MM.1S (cell line): ENCODE measurements at regions not wholly inside any gene's neighbourhood (a gene's known extent, or its start where the extent isn't known, plus 50 kb on each side); places are given as distances from the start of the nearest gene placed in this dataset.

Experiments used
- DNase-seq: peaks from one replicate; pipeline ENCODE4 v3.0.0-alpha.2; 2015
- H2AFZ ChIP-seq: fragments of 300-600 bp; sonication (generic); 2 replicates; pipeline ENCODE4 v1.6.0; 2016; ENCODE audit warnings: antibody characterized with exemption, low read length
- H3F3A ChIP-seq: fragments of 300-600 bp; sonication (generic); 2 replicates; pipeline ENCODE4 v1.6.1; 2016; ENCODE audit warnings: mild to moderate bottlenecking, antibody characterized with exemption, low read length, moderate library complexity, mixed read lengths; ENCODE audit not compliant: insufficient read depth
- H3K27ac ChIP-seq: fragments of 300-600 bp; sonication (generic); 2 replicates; pipeline ENCODE4 v1.5.1; 2016; ENCODE audit warnings: mild to moderate bottlenecking, low read length
- H3K27me3 ChIP-seq: fragments of 300-600 bp; sonication (generic); replicated peaks from 2 replicates; pipeline ENCODE4 v1.6.0; 2016; ENCODE audit warnings: low read length; ENCODE audit not compliant: insufficient read depth
- H3K36me3 ChIP-seq: fragments of 300-600 bp; sonication (generic); replicated peaks from 2 replicates; pipeline ENCODE4 v1.6.1; 2016; ENCODE audit warnings: mild to moderate bottlenecking, low read length, mixed read lengths; ENCODE audit not compliant: insufficient read depth
- H3K4me1 ChIP-seq: fragments of 300-600 bp; sonication (generic); 2 replicates; pipeline ENCODE4 v1.6.1; 2016; ENCODE audit warnings: low read length, mixed read lengths
- H3K4me2 ChIP-seq: fragments of 300-600 bp; sonication (generic); 2 replicates; pipeline ENCODE4 v1.6.0; 2016; ENCODE audit warnings: low read depth, low read length
- H3K4me3 ChIP-seq: fragments of 300-600 bp; sonication (generic); 2 replicates; pipeline ENCODE4 v1.5.1; 2016; ENCODE audit warnings: low read length, mixed read lengths
- H3K79me2 ChIP-seq: fragments of 300-600 bp; sonication (generic); 2 replicates; pipeline ENCODE4 v1.6.1; 2016; ENCODE audit warnings: mixed run types, low read length, mixed read lengths
- H3K9ac ChIP-seq: fragments of 300-600 bp; sonication (generic); 2 replicates; pipeline ENCODE4 v1.6.1; 2016; ENCODE audit warnings: low read length, mixed read lengths
- H3K9me2 ChIP-seq: fragments of 300-600 bp; sonication (generic); replicated peaks from 2 replicates; pipeline ENCODE4 v1.6.1; 2016; ENCODE audit warnings: mild to moderate bottlenecking, low read length, mixed read lengths; ENCODE audit not compliant: insufficient read depth
- H3K9me3 ChIP-seq: fragments of 300-600 bp; sonication (generic); replicated peaks from 2 replicates; pipeline ENCODE4 v1.6.1; 2016; ENCODE audit warnings: mild to moderate bottlenecking, low read length, mixed read lengths; ENCODE audit not compliant: insufficient read depth
- H4K20me1 ChIP-seq: fragments of 300-600 bp; sonication (generic); 2 replicates; pipeline ENCODE4 v1.6.1; 2016; ENCODE audit warnings: mild to moderate bottlenecking, low read length, moderate library complexity, mixed read lengths; ENCODE audit not compliant: insufficient read depth
- EZH2 ChIP-seq: fragments of 300-600 bp; sonication (generic); optimal IDR thresholded peaks from 2 replicates; pipeline ENCODE3; 2017; ENCODE audit warnings: low read depth, mild to moderate bottlenecking, antibody characterized with exemption, low read length, mixed read lengths
- EZH2phosphoT487 ChIP-seq: fragments of 300-600 bp; sonication (generic); IDR thresholded peaks from 2 replicates; pipeline ENCODE4 v1.6.1; 2018; ENCODE audit warnings: antibody characterized with exemption, low read length
- TF ChIP-seq, protein P1 (sequence below): fragments of 300-600 bp; sonication (generic); IDR thresholded peaks from 2 replicates; pipeline ENCODE4 v1.5.1; 2016; ENCODE audit warnings: antibody characterized with exemption, low read length, mixed read lengths

DNA sequence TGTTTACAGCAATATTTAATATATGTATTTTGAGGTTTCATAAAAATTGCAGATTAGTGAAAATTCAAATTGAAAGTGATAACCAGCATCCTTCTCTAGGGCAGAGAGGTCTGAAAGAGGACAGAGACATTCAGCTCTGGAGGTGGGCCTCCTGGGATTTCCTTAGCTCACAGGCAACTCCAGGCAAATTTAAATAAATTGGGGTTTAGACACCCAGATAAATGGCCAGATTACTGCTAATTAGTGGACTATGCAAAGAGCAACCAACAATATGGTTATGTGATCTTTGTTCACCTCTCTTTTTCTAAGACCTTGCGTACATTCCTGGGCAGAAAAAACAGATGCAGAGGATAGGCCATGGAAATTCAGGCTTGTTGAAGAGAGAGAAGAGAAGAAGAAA is 1282.8 kb upstream of the ACVR2A start:
- H3K9me3 ChIP-seq = no peaks in the 10 kb centered on the region
- no peaks in the 10 kb centered on the region for H3K36me3 ChIP-seq
- no peaks in the 10 kb centered on the region for H3K4me1 ChIP-seq
- H3K27me3 ChIP-seq = no peaks in the 10 kb centered on the region
- no peaks in the 10 kb centered on the region for H4K20me1 ChIP-seq
- no peak overlapping the region for H3K4me2 ChIP-seq
- no peak overlapping the region for H3K27ac ChIP-seq
- no peak overlapping the region for H2AFZ ChIP-seq
- H3F3A ChIP-seq = no peaks in the 10 kb centered on the region
- H3K9me2 ChIP-seq = no peaks in the 10 kb centered on the region
- H3K4me3 ChIP-seq = no peak overlapping the region
- TF ChIP-seq EZH2phosphoT487 = no peak
- TF ChIP-seq, protein P1, sequence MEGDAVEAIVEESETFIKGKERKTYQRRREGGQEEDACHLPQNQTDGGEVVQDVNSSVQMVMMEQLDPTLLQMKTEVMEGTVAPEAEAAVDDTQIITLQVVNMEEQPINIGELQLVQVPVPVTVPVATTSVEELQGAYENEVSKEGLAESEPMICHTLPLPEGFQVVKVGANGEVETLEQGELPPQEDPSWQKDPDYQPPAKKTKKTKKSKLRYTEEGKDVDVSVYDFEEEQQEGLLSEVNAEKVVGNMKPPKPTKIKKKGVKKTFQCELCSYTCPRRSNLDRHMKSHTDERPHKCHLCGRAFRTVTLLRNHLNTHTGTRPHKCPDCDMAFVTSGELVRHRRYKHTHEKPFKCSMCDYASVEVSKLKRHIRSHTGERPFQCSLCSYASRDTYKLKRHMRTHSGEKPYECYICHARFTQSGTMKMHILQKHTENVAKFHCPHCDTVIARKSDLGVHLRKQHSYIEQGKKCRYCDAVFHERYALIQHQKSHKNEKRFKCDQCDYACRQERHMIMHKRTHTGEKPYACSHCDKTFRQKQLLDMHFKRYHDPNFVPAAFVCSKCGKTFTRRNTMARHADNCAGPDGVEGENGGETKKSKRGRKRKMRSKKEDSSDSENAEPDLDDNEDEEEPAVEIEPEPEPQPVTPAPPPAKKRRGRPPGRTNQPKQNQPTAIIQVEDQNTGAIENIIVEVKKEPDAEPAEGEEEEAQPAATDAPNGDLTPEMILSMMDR = no peak
- TF ChIP-seq EZH2 = no peak
- H3K9ac ChIP-seq = no peak overlapping the region
- no peak for DNase-seq
- H3K79me2 ChIP-seq = no peaks in the 10 kb centered on the region

DNA sequence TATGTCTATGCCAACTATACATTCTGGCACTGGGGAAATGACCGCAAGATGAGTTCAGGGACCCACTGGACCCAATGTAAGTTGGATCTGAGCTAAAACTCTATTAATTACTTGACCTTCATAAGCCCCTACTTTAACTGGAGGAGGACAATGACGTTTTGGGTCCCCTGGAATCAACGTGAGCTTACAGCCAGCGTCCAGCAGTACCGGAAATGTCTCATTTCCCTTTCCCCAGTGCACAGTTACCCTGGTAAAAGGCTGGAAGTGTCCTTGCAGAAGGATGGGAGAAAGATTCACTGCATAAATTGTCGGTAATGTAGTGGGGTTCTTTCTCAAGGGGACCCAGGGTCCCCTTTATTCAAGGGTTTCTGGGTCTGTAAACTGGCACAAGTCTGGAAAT is 1297.6 kb upstream of the ACVR2A start:
- Histone ChIP-seq H3K9me3 (no peaks in the 10 kb centered on the region), H4K20me1 (no peaks in the 10 kb centered on the region), H3K9ac (no peak overlapping the region), H3K27ac (no peak overlapping the region), H3K9me2 (no peaks in the 10 kb centered on the region), H3K4me2 (no peak overlapping the region), H3K36me3 (no peaks in the 10 kb centered on the region), H3K4me3 (no peak overlapping the region), H2AFZ (no peak overlapping the region), H3K27me3 (no peaks in the 10 kb centered on the region), H3K79me2 (no peaks in the 10 kb centered on the region), H3F3A (no peaks in the 10 kb centered on the region), H3K4me1 (no peaks in the 10 kb centered on the region)
- TF ChIP-seq, protein P1 = no peak
- TF ChIP-seq EZH2 = no peak
- TF ChIP-seq EZH2phosphoT487 = no peak
- DNase-seq = no peak

DNA sequence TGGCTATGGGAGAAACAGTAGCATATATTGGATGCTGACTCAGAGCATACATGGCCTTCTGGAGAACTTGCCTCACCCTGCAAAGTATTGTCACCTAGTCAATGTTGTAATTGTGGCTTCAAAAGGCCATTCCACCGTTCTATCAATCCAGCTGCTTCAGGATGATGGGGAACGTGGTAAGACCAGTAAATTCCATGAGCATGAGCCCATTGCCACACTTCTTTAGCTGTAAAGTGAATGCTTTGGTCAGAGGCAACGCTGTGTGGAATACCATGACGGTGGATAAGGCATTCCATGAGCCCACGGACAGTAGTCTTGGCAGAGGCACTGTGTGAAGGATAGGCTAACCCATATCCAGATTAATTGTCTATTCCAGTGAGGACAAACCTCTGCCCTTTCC is 1300.1 kb upstream of the ACVR2A start:
- H4K20me1 ChIP-seq = no peaks in the 10 kb centered on the region
- H3F3A ChIP-seq = no peaks in the 10 kb centered on the region
- no peak overlapping the region for H3K9ac ChIP-seq
- no peaks in the 10 kb centered on the region for H3K4me1 ChIP-seq
- no peaks in the 10 kb centered on the region for H3K27me3 ChIP-seq
- no peak overlapping the region for H3K4me3 ChIP-seq
- no peak overlapping the region for H3K27ac ChIP-seq
- DNase-seq = no peak
- no peaks in the 10 kb centered on the region for H3K9me2 ChIP-seq
- H3K79me2 ChIP-seq = no peaks in the 10 kb centered on the region
- TF ChIP-seq EZH2phosphoT487 (no peak), EZH2 (no peak)
- TF ChIP-seq, protein P1 = no peak
- no peaks in the 10 kb centered on the region for H3K9me3 ChIP-seq
- H2AFZ ChIP-seq = no peak overlapping the region
- no peaks in the 10 kb centered on the region for H3K36me3 ChIP-seq
- H3K4me2 ChIP-seq = no peak overlapping the region
